HCT116 (cell line): ENCODE measurements at regions not wholly inside any gene's neighbourhood (a gene's known extent, or its start where the extent isn't known, plus 50 kb on each side); places are given as distances from the start of the nearest gene placed in this dataset.

Experiments
- ATAC-seq: fragments of 200-7000 bp; cut with Tn5 transposase; 2 replicates; pipeline ENCODE4 v1.9.1; 2020; ENCODE audit warnings: mild to moderate bottlenecking, moderate library complexity
- BruUV-seq: library from RNA; stranded (reverse); fragments of 400-500 nt; replicated peaks from 2 replicates; lab custom pipeline; 2021; lab: Mats Ljungman, UMichigan
- CTCF ChIA-PET: fragments of 300-600 bp; sonication (Branson Sonifier 250); formaldehyde crosslinking; loops from one replicate; lab custom pipeline; 2021; ENCODE audit warnings: antibody characterized with exemption; lab: Charles Lee
- POLR2A ChIA-PET: fragments of 300-600, 350-600 bp; sonication (Branson Sonifier 250); formaldehyde crosslinking; loops from one replicate; lab custom pipeline; 2021; ENCODE audit warnings: antibody characterized with exemption; lab: Charles Lee
- RAD21 ChIA-PET, 2 experiments: fragments of 300-600 bp; sonication (Branson Sonifier 250); formaldehyde crosslinking; loops; one replicate each; lab custom pipeline; 2023; ENCODE audit warnings: low total read pairs in 2 of 2; ENCODE audit not compliant: uncharacterized antibody in 2 of 2, unreplicated experiment in 2 of 2, low non-redundant PET in 1 of 2; lab: Charles Lee
- DNase-seq: peaks from one replicate; pipeline ENCODE4 v3.0.0-alpha.2; 2010; ENCODE audit warnings: low read depth, low spot score
- H2AFZ ChIP-seq: fragments of 200-600 bp; shearing (Covaris generic), sonication (generic); 2 replicates; pipeline ENCODE4 v1.6.1; 2017; ENCODE audit warnings: low read depth, mixed run types, mixed read lengths, antibody characterized with exemption, low read length; ENCODE audit not compliant: poor library complexity, severe bottlenecking
- H3K27ac ChIP-seq: 2 replicates; pipeline ENCODE4 v1.5.1; 2012; ENCODE audit warnings: low read depth, low read length
- H3K27me3 ChIP-seq: fragments of 200-600 bp; sonication (generic); 2 replicates; pipeline ENCODE4 v1.6.1; 2016; ENCODE audit warnings: mixed run types, low read length, mixed read lengths; ENCODE audit not compliant: insufficient read depth
- H3K36me3 ChIP-seq, 2 experiments: fragments of 200-500 bp in 1 of 2; fragments of 200-600 bp in 1 of 2; sonication (Bioruptor generic) in 1 of 2; sonication (generic) in 1 of 2; 2 replicates each; pipeline versions ENCODE4 v1.5.1 to v1.6.1; 2014 to 2016; ENCODE audit warnings: low read length in 2 of 2, inconsistent platforms in 1 of 2, mixed read lengths in 1 of 2, mixed run types in 1 of 2; ENCODE audit not compliant: insufficient read depth in 2 of 2, control insufficient read depth in 1 of 2
- H3K4me1 ChIP-seq, 2 experiments: fragments of 200-600 bp in 1 of 2; sonication (generic) in 1 of 2; 2 replicates each; pipeline versions ENCODE4 v1.5.1 to v1.6.1; 2012 to 2017; ENCODE audit warnings: low read length in 2 of 2, inconsistent platforms in 1 of 2, mild to moderate bottlenecking in 1 of 2, mixed read lengths in 1 of 2, mixed run types in 1 of 2, moderate library complexity in 1 of 2; ENCODE audit not compliant: insufficient read depth in 2 of 2, control insufficient read depth in 1 of 2
- H3K4me2 ChIP-seq: fragments of 200-600 bp; sonication (generic); 2 replicates; pipeline ENCODE4 v1.6.1; 2017; ENCODE audit warnings: mixed run types, low read length, mixed read lengths
- H3K4me3 ChIP-seq, 2 experiments: fragments of 200-600 bp in 1 of 2; sonication (generic) in 1 of 2; replicated peaks in 1 of 2; 2 replicates each; pipeline ENCODE4 v1.5.1; 2011 to 2016; ENCODE audit warnings: low read length in 2 of 2, control low read depth in 1 of 2, low read depth in 1 of 2, mild to moderate bottlenecking in 1 of 2, mixed read lengths in 1 of 2, mixed run types in 1 of 2
- H3K79me2 ChIP-seq: fragments of 200-600 bp; sonication (generic); 2 replicates; pipeline ENCODE4 v1.6.1; 2017; ENCODE audit warnings: mild to moderate bottlenecking, mixed run types, low read length, moderate library complexity, mixed read lengths; ENCODE audit not compliant: insufficient read depth
- H3K9ac ChIP-seq: fragments of 200-600 bp; sonication (generic); 2 replicates; pipeline ENCODE4 v1.6.1; 2016; ENCODE audit warnings: low read length, mixed read lengths
- H3K9me2 ChIP-seq: fragments of 200-600 bp; sonication (generic), shearing (Covaris generic); 2 replicates; pipeline ENCODE4 v1.6.1; 2017; ENCODE audit warnings: mixed run types, mild to moderate bottlenecking, moderate library complexity; ENCODE audit not compliant: insufficient read depth
- H3K9me3 ChIP-seq, 2 experiments: fragments of 200-500 bp in 1 of 2; fragments of 200-600 bp in 1 of 2; sonication (Bioruptor generic) in 1 of 2; sonication (generic) in 1 of 2; 2 replicates each; pipeline ENCODE4 v1.6.1; 2014 to 2017; ENCODE audit warnings: low read length in 2 of 2, mixed read lengths in 2 of 2, inconsistent platforms in 1 of 2, low read depth in 1 of 2, mild to moderate bottlenecking in 1 of 2, mixed run types in 1 of 2, moderate library complexity in 1 of 2; ENCODE audit not compliant: control insufficient read depth in 1 of 2, insufficient read depth in 1 of 2
- H4K20me1 ChIP-seq: fragments of 200-600 bp; sonication (generic), shearing (Covaris generic); 2 replicates; pipeline ENCODE4 v1.6.1; 2017; ENCODE audit warnings: mixed run types, mild to moderate bottlenecking, moderate library complexity; ENCODE audit not compliant: insufficient read depth
- CBX3 ChIP-seq: IDR thresholded peaks from 2 replicates; pipeline ENCODE4 v1.6.1; 2012; ENCODE audit warnings: low read depth
- EGR1 ChIP-seq: IDR thresholded peaks from 2 replicates; pipeline ENCODE4 v1.6.1; 2012; ENCODE audit warnings: low read depth
- ELF1 ChIP-seq: IDR thresholded peaks from 2 replicates; pipeline ENCODE4 v1.6.1; 2012; ENCODE audit warnings: low read depth, borderline replicate concordance
- EZH2 ChIP-seq: fragments of 200-600 bp; sonication (generic); IDR thresholded peaks from 2 replicates; pipeline ENCODE4 v1.6.1; 2017; ENCODE audit warnings: antibody characterized with exemption, mixed run types
- FOSL1 ChIP-seq: IDR thresholded peaks from 2 replicates; pipeline ENCODE4 v1.6.1; 2012; ENCODE audit warnings: low read depth
- POLR2A ChIP-seq: IDR thresholded peaks from 2 replicates; pipeline ENCODE4 v1.7.0; 2011; ENCODE audit warnings: borderline replicate concordance; ENCODE audit not compliant: insufficient read depth, insufficient read length; ENCODE audit errors: extremely low read depth
- RAD21 ChIP-seq: IDR thresholded peaks from 2 replicates; pipeline ENCODE4 v1.6.1; 2012; ENCODE audit warnings: low read depth, mild to moderate bottlenecking
- SP1 ChIP-seq: IDR thresholded peaks from 2 replicates; pipeline ENCODE4 v1.6.1; 2012; ENCODE audit warnings: low read depth
- SRF ChIP-seq: IDR thresholded peaks from 2 replicates; pipeline ENCODE4 v1.6.1; 2012; ENCODE audit warnings: low read depth
- YY1 ChIP-seq: IDR thresholded peaks from 2 replicates; pipeline ENCODE4 v1.6.1; 2011; ENCODE audit warnings: low read length, low read depth, moderate library complexity, mild to moderate bottlenecking; ENCODE audit not compliant: insufficient replicate concordance; ENCODE audit errors: extremely low read depth
- ZBTB33 ChIP-seq: IDR thresholded peaks from 2 replicates; pipeline ENCODE4 v1.6.1; 2011; ENCODE audit warnings: mild to moderate bottlenecking, low read length, moderate library complexity; ENCODE audit not compliant: insufficient replicate concordance; ENCODE audit errors: extremely low read depth
- ZNF274 ChIP-seq: fragments of 200-500 bp; sonication (Bioruptor generic); IDR thresholded peaks from 2 replicates; pipeline ENCODE4 v1.6.1; 2014; ENCODE audit warnings: mild to moderate bottlenecking, low read depth, low read length, inconsistent platforms
- intact Hi-C: fragments of 100-400 bp; cut with micrococcal nuclease; formaldehyde crosslinking; loops from 2 replicates; pipeline ENCODE4 v1.10.0; 2022
- TF ChIP-seq, protein P1 (sequence below): IDR thresholded peaks from 2 replicates; pipeline ENCODE4 v1.6.1; 2012

GRCh38 chr12:77372026-77372425 is 306.7 kb upstream of the E2F7 start:
- no peaks in the 10 kb centered on the region for H3K9me2 ChIP-seq
- H3K4me3 ChIP-seq: no peak overlapping the region
- BruUV-seq: no TSS peak
- DNase-seq (no peak), ATAC-seq (no peak)
- no peak overlapping the region for H3K9ac ChIP-seq
- H3K27me3 ChIP-seq: no peaks in the 10 kb centered on the region
- no peak overlapping the region for H2AFZ ChIP-seq
- ChIA-PET POLR2A (no interaction called here), RAD21 (no interaction called here), CTCF (no interaction called here)
- no peak overlapping the region for H3K4me2 ChIP-seq
- TF ChIP-seq ZNF274 (no peak), EZH2 (no peak), CBX3 (no peak), RAD21 (no peak), ZBTB33 (no peak), YY1 (no peak), POLR2A (no peak)
- no peaks in the 10 kb centered on the region for H3K79me2 ChIP-seq
- no peaks in the 10 kb centered on the region for H3K36me3 ChIP-seq
- no peaks in the 10 kb centered on the region for H3K9me3 ChIP-seq
- intact Hi-C loops: no loop called here
- H3K4me1 ChIP-seq: no peaks in the 10 kb centered on the region
- no peak overlapping the region for H3K27ac ChIP-seq
- H4K20me1 ChIP-seq: no peaks in the 10 kb centered on the region

DNA sequence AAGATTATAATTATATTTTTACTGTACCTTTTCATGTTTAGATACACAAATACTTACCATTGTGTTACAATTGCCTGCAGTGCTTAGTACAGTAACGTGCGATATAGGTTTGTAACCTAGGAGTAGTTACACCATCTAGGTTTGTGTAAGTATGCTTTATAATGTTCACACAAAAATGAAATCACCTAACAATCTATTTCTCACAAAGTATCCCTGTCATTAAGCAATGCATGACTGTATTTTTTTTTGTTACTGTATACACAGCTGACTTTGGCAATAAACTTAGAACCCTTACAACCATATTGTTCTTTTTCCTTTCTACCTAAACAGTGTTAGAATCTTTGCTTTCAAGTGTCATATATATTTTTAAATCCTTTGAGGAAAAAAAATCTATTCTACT is 303.0 kb upstream of the E2F7 start:
- Histone ChIP-seq H3K9me3 (no peaks in the 10 kb centered on the region), H3K27ac (no peak overlapping the region), H3K9me2 (no peaks in the 10 kb centered on the region), H3K79me2 (no peaks in the 10 kb centered on the region), H3K27me3 (no peaks in the 10 kb centered on the region), H3K4me2 (no peak overlapping the region), H3K4me1 (no peaks in the 10 kb centered on the region), H3K9ac (no peak overlapping the region), H3K4me3 (no peak overlapping the region), H2AFZ (no peak overlapping the region), H3K36me3 (no peaks in the 10 kb centered on the region), H4K20me1 (no peaks in the 10 kb centered on the region)
- RAD21 ChIA-PET: no interaction called here
- TF ChIP-seq RAD21: no peak
- TF ChIP-seq ZBTB33: no peak
- no peak for TF ChIP-seq ELF1
- no peak for TF ChIP-seq EGR1
- TF ChIP-seq, protein P1, sequence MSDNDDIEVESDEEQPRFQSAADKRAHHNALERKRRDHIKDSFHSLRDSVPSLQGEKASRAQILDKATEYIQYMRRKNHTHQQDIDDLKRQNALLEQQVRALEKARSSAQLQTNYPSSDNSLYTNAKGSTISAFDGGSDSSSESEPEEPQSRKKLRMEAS: no peak
- TF ChIP-seq SP1: no peak
- no peak for TF ChIP-seq SRF
- no peak for TF ChIP-seq POLR2A
- TF ChIP-seq FOSL1: no peak
- TF ChIP-seq YY1: no peak
- BruUV-seq: no TSS peak
- CTCF ChIA-PET: no interaction called here
- DNase-seq: no peak
- no peak for ATAC-seq
- intact Hi-C loops: no loop called here
- POLR2A ChIA-PET: no interaction called here
